Activated CD8-positive, alpha-beta T cell treated with anti-CD3 and anti-CD28 coated beads, Interleukin-2, amount 10 ng/mL, durations not matched to agents 7 days and 5 days (primary cell): ENCODE measurements at regions not wholly inside any gene's neighbourhood (a gene's known extent, or its start where the extent isn't known, plus 50 kb on each side); places are given as distances from the start of the nearest gene placed in this dataset.
"Not testable (repeated sequence)": the region's sequence is repeated elsewhere in the genome, so short reads cannot be mapped to it uniquely, and the experiment has no call there.

Source experiments
- ATAC-seq: fragments of 150-1000 bp; cut with Tn5 transposase; one replicate; pipeline ENCODE4 v1.10.0; 2021; ENCODE audit warnings: moderate library complexity
- CTCF ChIA-PET: fragments of 350-600 bp; sonication (Branson Sonifier 250); formaldehyde crosslinking; loops from one replicate; lab custom pipeline; 2021; ENCODE audit warnings: antibody characterized with exemption; lab: Charles Lee
- POLR2A ChIA-PET: fragments of 350-600 bp; sonication (Branson Sonifier 250); formaldehyde crosslinking; loops from one replicate; lab custom pipeline; 2021; ENCODE audit warnings: antibody characterized with exemption; lab: Charles Lee
- DNase-seq: peaks from one replicate; pipeline ENCODE4 v3.0.0-alpha.2; 2020
- H3K27ac Mint-ChIP-seq: one replicate; pipeline ENCODE4 v1.8.0; 2021; ENCODE audit warnings: mild to moderate bottlenecking, mixed read lengths
- H3K27me3 Mint-ChIP-seq: one replicate; pipeline ENCODE4 v1.8.0; 2021; ENCODE audit warnings: low read depth, mixed read lengths
- H3K36me3 Mint-ChIP-seq: one replicate; pipeline ENCODE4 v1.8.0; 2021; ENCODE audit warnings: low read depth, mixed read lengths
- H3K4me1 Mint-ChIP-seq: one replicate; pipeline ENCODE4 v1.8.0; 2021; ENCODE audit warnings: low read depth, mixed read lengths
- H3K4me3 Mint-ChIP-seq: one replicate; pipeline ENCODE4 v1.8.0; 2021; ENCODE audit warnings: mild to moderate bottlenecking, mixed read lengths
- H3K9me3 Mint-ChIP-seq: one replicate; pipeline ENCODE4 v1.8.0; 2022; ENCODE audit warnings: mixed read lengths; ENCODE audit not compliant: insufficient read depth

DNA sequence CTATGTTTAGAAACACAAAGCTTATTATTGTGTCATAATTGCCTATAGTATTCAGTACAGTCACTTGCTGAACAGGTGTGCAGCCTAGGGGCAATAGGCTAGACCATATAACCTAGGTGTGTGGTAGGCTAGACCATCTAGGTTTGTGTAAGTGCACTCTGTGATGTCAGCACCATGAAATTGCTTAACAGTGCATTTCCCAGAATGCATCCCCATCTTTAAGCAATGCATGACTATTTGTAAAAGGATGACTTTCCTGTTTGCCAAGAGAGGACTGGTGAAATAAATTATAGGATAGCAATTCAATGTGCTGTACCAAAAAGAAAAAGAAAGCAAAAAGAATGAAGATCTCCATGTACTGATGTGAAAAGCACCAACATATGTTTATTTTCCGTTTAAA, 288.7 kb upstream of the AUTS2 start:
- DNase-seq (no peak), ATAC-seq (no peak)
- CTCF ChIA-PET, result no interaction called here
- POLR2A ChIA-PET, result no interaction called here
- H3K4me3 Mint-ChIP-seq, result no peak overlapping the region
- H3K9me3 Mint-ChIP-seq, result no peaks in the 10 kb centered on the region
- H3K27ac Mint-ChIP-seq, result no peak overlapping the region
- no peaks in the 10 kb centered on the region for H3K27me3 Mint-ChIP-seq
- H3K4me1 Mint-ChIP-seq, result no peaks in the 10 kb centered on the region
- no peaks in the 10 kb centered on the region for H3K36me3 Mint-ChIP-seq

DNA sequence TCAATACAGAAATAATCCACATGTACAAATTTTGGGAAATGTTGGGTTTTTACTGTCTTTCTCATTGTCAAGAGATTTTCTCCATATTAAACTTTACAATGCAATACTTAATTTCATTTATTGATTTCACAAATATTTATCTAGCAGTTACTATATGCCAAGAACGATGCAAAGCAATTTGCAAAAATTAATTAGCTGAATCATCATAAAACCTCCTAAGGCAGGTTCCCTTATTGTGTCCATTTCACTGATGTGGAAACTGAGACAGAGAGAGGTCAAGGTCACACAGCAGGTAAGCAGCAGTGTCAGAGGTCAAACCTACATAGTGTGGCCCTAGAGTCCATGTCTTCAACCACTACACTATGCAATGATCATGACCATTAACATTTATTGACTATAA, 286.8 kb upstream of the AUTS2 start:
- H3K9me3 Mint-ChIP-seq, result no peaks in the 10 kb centered on the region
- no peak for ATAC-seq
- H3K27ac Mint-ChIP-seq, result no peak overlapping the region

DNA sequence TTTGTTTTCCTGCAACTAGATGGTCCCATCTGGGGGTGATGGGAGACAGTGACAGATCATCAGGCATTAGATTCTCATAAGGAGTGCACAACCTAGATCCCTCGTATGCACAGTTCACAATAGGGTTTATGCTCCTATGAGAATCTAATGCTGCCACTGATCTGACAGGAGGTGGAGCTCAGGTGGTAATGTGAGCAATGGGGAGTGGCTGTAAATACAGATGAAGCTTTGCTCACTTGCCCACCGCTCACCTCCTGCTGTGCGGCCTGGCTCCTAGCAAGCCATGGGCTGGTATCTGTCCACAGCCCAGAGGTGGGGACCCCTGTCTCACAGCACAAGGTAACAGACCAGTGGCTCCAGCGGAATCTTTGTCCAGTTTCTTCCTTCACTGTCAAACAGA, 284.4 kb upstream of the AUTS2 start:
- H3K4me1 Mint-ChIP-seq, H3K9me3 Mint-ChIP-seq, H3K27me3 Mint-ChIP-seq, H3K36me3 Mint-ChIP-seq, DNase-seq, H3K27ac Mint-ChIP-seq, ATAC-seq, H3K4me3 Mint-ChIP-seq, POLR2A ChIA-PET, CTCF ChIA-PET: not testable (repeated sequence)

More for the DNA sequence above, 286.8 kb upstream of the AUTS2 start:
- DNase-seq, result no peak
- CTCF ChIA-PET, result no interaction called here
- H3K27me3 Mint-ChIP-seq, result no peaks in the 10 kb centered on the region
- H3K4me3 Mint-ChIP-seq, result no peak overlapping the region
- POLR2A ChIA-PET, result no interaction called here
- H3K4me1 Mint-ChIP-seq, result no peaks in the 10 kb centered on the region
- H3K36me3 Mint-ChIP-seq, result no peaks in the 10 kb centered on the region

DNA sequence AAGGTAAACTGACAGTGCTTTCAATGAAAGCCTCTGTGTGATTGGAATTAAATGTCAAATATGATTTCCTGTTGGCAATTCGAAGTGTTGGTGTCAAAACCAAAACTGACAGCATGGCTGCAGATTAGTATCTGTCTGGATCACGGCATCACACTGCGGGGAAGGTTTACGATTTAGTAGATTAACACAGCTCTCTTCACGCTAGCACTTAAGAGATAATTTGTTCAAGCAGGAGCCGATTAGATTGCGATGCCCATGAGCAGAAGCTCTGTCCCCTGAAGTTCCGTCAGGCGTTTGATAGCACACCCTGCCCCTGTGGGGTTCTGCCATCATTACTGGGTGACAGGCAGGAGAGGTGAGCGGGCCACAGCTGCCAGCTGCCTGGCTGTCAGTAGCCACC, 279.5 kb upstream of the AUTS2 start:
- H3K27me3 Mint-ChIP-seq, result no peaks in the 10 kb centered on the region
- ChIA-PET POLR2A (no interaction called here), CTCF (no interaction called here)
- DNase-seq (no peak), ATAC-seq (no peak)
- no peak overlapping the region for H3K4me3 Mint-ChIP-seq
- no peak overlapping the region for H3K27ac Mint-ChIP-seq
- no peaks in the 10 kb centered on the region for H3K4me1 Mint-ChIP-seq
- H3K9me3 Mint-ChIP-seq, result no peaks in the 10 kb centered on the region
- no peaks in the 10 kb centered on the region for H3K36me3 Mint-ChIP-seq

DNA sequence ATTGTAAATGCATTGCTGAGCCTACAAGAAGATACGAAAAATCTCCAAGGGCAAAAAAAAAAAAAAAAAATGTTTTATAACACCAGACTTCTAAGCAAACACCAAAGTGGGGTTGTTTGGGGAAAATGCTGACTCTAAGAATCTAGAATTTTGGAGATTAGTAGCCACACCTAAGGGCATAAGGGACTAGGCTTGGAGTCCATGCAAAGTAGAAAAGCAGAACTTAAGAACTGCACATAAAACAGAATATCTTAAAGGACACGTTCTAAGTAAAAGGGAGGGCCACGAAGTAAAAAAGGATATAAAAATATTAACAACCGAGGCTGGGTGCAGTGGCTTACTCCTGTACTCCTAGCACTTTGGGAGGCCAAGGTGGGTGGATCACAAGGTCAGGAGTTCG, 269.8 kb upstream of the AUTS2 start:
- Mint-ChIP-seq H3K27ac (no peak overlapping the region), H3K27me3 (no peaks in the 10 kb centered on the region), H3K9me3 (peaks cover 12% of the 10 kb centered on the region), H3K4me1 (no peaks in the 10 kb centered on the region), H3K4me3 (no peak overlapping the region), H3K36me3 (no peaks in the 10 kb centered on the region)
- POLR2A ChIA-PET, result no interaction called here
- CTCF ChIA-PET, result no interaction called here
- DNase-seq (no peak), ATAC-seq (no peak)

DNA sequence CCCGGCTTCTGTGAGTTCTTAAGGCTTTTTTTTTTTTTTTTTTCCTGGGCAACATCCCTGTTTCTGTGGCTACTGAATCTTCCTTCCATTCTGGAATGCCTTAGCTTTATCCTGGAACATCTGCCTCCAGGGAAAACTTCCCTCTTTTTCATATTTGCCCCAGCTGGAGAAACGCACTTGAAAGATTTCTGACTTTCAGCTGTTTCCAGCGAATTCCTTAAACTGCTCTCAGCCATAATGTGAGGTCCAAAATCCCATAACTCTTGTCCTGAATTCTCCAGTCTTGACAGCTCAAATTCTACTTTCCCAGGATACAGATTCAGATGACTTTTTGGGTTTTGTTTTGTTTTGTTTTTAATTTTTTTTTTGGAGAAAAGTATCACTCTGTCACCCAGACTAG, 263.6 kb upstream of the AUTS2 start:
- no peak for DNase-seq
- H3K27ac Mint-ChIP-seq, result no peak overlapping the region
- H3K27me3 Mint-ChIP-seq, result no peaks in the 10 kb centered on the region
- H3K4me3 Mint-ChIP-seq, result no peak overlapping the region
- H3K36me3 Mint-ChIP-seq, result no peaks in the 10 kb centered on the region
- CTCF ChIA-PET, result no interaction called here
- POLR2A ChIA-PET, result no interaction called here
- no peak for ATAC-seq
- no peaks in the 10 kb centered on the region for H3K4me1 Mint-ChIP-seq
- peaks cover 9% of the 10 kb centered on the region for H3K9me3 Mint-ChIP-seq

DNA sequence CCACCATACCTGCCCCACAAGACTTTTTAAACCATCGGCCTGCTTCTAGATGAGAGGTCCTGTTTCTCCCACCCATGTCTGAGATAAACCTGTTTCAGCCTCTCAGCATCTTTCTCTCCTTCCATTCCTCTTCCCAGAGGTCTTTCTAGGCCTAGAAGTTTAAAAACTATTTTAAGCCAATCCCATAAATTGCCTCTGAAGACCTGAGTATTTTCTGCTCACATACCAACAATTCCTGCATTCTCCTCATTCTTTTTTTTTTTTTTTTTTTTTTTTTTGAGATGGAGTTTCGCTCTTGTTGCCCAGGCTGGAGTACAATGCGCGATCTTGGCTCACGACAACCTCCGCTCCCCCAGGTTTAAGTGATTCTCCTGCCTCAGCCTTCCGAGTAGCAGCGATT, 262.9 kb upstream of the AUTS2 start:
- Mint-ChIP-seq H3K27me3 (no peaks in the 10 kb centered on the region), H3K4me3 (no peak overlapping the region), H3K36me3 (no peaks in the 10 kb centered on the region), H3K4me1 (no peaks in the 10 kb centered on the region), H3K9me3 (peaks cover 4% of the 10 kb centered on the region), H3K27ac (no peak overlapping the region)
- ATAC-seq (no peak), DNase-seq (no peak)
- CTCF ChIA-PET, result no interaction called here
- POLR2A ChIA-PET, result no interaction called here

DNA sequence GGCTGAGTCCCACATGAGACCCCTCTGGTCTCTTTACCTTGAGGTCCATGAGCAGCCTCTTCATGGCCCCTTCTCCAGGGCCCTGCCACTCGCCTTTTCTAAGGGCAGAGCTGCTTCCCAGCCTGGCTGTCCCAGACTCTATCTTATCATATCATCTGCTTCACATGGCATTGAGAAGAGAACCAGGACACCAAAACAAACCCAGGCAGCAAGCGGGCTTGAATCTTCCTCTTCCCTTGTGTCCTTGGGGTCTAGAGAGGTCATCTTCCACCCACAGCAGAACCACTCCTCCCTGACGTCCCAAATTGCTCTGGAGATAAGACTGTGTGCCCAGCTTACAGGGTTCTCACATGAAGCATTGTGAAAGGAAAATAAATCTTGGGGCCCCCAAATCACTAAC, 261.3 kb upstream of the AUTS2 start:
- CTCF ChIA-PET, result no interaction called here
- H3K36me3 Mint-ChIP-seq, result no peaks in the 10 kb centered on the region
- H3K4me1 Mint-ChIP-seq, result no peaks in the 10 kb centered on the region

DNA sequence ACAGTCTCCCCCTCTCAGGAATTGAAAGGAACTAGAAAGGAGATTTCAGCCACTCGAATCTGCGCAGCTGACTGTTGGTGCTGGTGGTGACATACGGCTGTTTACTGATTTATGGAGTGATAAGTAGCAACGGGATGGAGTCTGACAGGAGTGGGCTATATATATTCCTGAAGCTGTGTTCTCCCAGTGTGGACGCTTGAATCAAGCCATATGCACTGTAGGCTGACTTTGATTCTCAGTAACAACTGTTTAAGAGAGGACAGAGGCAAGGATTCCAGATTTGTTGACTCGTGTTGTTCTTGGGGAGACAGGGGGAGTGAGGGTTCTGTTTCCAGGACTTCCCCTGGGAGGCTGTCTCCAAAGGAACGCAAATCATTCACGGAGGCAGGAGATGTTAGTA, 260.1 kb upstream of the AUTS2 start:
- ChIA-PET CTCF (no interaction called here), POLR2A (no interaction called here)
- H3K27me3 Mint-ChIP-seq, result no peaks in the 10 kb centered on the region
- H3K4me3 Mint-ChIP-seq, result no peak overlapping the region
- ATAC-seq, result no peak
- H3K9me3 Mint-ChIP-seq, result peaks cover 4% of the 10 kb centered on the region
- H3K36me3 Mint-ChIP-seq, result no peaks in the 10 kb centered on the region
- no peak overlapping the region for H3K27ac Mint-ChIP-seq
- no peak for DNase-seq
- no peaks in the 10 kb centered on the region for H3K4me1 Mint-ChIP-seq

More for the DNA sequence above, 261.3 kb upstream of the AUTS2 start:
- DNase-seq, result no peak
- peaks cover 4% of the 10 kb centered on the region for H3K9me3 Mint-ChIP-seq
- H3K27ac Mint-ChIP-seq, result no peak overlapping the region
- H3K4me3 Mint-ChIP-seq, result no peak overlapping the region
- no peaks in the 10 kb centered on the region for H3K27me3 Mint-ChIP-seq
- POLR2A ChIA-PET, result no interaction called here
- ATAC-seq, result no peak

DNA sequence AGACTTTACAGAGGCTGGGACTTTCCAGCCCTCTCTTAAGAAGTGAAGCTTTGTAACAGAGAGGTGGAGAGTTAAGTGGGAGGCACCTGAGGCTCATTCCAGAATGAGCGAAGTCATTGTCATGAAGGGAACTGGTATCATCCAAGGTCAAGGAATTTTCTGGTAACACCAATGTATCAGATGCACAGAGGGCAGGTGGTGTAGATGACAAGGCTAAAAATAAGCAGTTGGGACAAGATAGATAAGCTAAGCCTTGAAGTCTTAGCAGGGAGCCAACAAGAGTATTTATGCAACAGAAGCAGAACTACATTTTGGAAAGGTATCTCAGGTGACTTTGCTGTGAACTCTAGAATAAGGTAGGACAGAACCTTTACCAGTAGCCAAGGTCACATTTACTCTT, 257.0 kb upstream of the AUTS2 start:
- H3K4me1 Mint-ChIP-seq, result no peaks in the 10 kb centered on the region
- H3K36me3 Mint-ChIP-seq, result no peaks in the 10 kb centered on the region
- ATAC-seq (no peak), DNase-seq (no peak)
- ChIA-PET CTCF (no interaction called here), POLR2A (no interaction called here)
- H3K27me3 Mint-ChIP-seq, result no peaks in the 10 kb centered on the region
- no peak overlapping the region for H3K4me3 Mint-ChIP-seq
- no peak overlapping the region for H3K27ac Mint-ChIP-seq
- no peaks in the 10 kb centered on the region for H3K9me3 Mint-ChIP-seq

DNA sequence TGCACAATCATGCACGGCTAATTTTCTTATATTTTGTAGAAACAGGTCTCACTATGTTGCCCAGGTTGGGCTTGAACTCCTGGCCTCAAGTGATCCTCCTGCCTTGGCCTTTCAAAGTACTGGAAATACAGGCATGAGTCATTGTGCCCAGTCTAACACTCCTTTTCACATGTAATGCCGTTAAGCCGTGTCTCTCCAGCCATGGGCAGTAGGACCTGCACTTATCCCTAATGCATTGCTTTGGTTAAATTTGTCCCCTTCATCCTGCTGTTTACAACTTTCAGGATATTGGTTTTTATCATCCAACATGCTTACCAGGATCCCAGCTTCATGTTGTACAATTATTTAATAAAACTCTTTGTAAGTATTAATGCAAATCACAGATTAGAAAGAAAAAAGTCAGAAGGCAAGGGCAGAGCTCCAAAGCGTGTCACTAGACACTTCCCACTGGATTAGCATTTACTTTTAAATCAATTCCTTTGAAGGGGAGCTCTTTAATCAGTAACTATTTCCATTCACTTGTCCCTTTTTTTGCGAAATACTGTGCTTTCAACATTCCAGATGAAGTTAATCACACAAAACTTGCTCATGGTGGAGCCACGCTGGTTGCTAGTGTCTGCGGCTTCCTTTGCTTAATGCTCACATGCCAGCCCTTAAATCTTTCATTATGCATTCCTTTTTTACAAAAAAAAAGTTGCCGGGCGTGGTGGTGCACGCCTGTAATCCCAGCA, 256.0 kb upstream of the AUTS2 start:
- Mint-ChIP-seq H3K9me3 (no peaks in the 10 kb centered on the region), H3K27ac (no peak overlapping the region), H3K4me1 (no peaks in the 10 kb centered on the region), H3K36me3 (no peaks in the 10 kb centered on the region), H3K4me3 (no peak overlapping the region), H3K27me3 (no peaks in the 10 kb centered on the region)
- ChIA-PET CTCF (no interaction called here), POLR2A (no interaction called here)
- ATAC-seq, result no peak
- no peak for DNase-seq

DNA sequence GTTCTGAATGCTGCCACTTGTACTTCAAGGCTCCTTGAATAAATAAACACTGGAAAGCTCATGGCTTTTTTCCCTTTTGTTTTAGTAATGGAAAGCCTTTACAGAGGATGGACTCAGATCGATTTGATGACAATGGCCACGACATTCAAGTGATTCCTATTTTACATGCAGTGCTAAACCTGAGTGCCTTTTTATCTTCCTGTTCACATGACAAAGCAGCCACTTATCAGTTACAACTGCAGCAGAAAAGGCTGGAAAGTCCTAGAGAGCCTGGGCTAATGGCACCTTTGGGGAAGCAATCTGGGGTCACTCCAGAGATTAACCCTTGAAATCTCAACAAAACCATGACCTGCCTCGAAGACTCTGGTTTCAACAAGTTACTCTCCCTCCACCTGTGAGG, 249.0 kb upstream of the AUTS2 start:
- ATAC-seq, result no peak
- no peaks in the 10 kb centered on the region for H3K27me3 Mint-ChIP-seq
- ChIA-PET POLR2A (no interaction called here), CTCF (no interaction called here)
- no peaks in the 10 kb centered on the region for H3K36me3 Mint-ChIP-seq
- no peaks in the 10 kb centered on the region for H3K4me1 Mint-ChIP-seq
- no peak overlapping the region for H3K27ac Mint-ChIP-seq
- no peak overlapping the region for H3K4me3 Mint-ChIP-seq
- DNase-seq, result no peak
- H3K9me3 Mint-ChIP-seq, result no peaks in the 10 kb centered on the region

DNA sequence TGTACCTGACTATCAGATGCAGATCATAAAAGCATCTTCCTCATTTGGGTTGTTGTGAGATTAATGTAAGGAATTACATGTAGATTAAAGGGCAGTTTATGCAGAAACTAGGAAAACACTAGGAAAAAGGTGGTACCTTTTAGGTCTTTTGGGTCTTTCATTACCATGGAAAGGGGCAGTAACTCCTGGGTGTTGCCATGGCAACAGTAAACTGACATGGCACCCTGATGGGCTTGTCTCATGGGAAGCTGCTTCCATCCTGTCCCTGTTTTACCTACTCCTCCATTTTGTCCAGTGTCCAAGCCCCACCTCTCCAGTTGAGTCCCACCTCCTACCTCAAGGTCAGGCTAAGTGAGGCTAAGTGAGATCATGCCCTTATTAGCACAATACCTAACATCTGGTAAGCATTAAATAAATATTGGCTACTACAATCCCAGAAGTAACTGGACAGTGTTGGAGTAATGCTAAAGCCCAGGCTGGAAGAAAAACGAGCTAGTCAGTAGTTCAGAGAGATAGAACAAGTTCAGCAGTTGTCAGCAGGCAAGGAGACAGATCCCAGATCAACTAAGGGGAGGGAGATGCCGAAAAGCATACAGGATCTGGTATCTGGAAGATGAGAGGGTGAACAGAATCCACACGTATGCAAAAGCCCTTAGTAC, 240.0 kb upstream of the AUTS2 start:
- CTCF ChIA-PET, result no interaction called here
- H3K4me1 Mint-ChIP-seq, result no peaks in the 10 kb centered on the region
- POLR2A ChIA-PET, result no interaction called here
- no peak overlapping the region for H3K27ac Mint-ChIP-seq
- no peaks in the 10 kb centered on the region for H3K27me3 Mint-ChIP-seq
- no peaks in the 10 kb centered on the region for H3K9me3 Mint-ChIP-seq
- no peaks in the 10 kb centered on the region for H3K36me3 Mint-ChIP-seq
- no peak for DNase-seq
- ATAC-seq, result no peak
- H3K4me3 Mint-ChIP-seq, result no peak overlapping the region
